GM21423 (cell line): ENCODE measurements at regions not wholly inside any gene's neighbourhood (a gene's known extent, or its start where the extent isn't known, plus 50 kb on each side); places are given as distances from the start of the nearest gene placed in this dataset.

Experiments
- ATAC-seq: cut with Tn5 transposase; IDR thresholded peaks from one replicate; pipeline ENCODE4 v1.9.1; 2021; ENCODE audit warnings: mild to moderate bottlenecking, moderate library complexity; ENCODE audit not compliant: unreplicated experiment

DNA sequence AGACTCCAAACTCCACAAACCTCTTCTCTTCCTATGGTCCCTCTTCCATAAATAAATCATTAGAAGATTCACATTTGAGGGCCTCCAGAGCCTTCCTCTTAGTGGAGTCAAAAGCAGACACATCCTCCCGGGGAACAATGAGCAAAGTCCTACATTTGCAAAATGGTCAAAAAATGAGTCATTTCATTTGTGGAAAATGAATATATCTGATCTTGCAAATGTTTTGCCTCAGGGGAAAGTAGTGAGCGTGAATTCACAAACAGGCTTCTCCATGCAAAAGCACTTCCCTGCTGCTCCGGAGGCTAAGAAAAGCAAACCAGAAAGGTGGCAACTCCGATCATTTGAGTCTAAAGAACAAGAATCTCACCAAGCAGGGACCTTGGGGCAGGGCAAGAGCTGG is 86.7 kb upstream of the IQSEC1 start:
- ATAC-seq, result no peak

DNA sequence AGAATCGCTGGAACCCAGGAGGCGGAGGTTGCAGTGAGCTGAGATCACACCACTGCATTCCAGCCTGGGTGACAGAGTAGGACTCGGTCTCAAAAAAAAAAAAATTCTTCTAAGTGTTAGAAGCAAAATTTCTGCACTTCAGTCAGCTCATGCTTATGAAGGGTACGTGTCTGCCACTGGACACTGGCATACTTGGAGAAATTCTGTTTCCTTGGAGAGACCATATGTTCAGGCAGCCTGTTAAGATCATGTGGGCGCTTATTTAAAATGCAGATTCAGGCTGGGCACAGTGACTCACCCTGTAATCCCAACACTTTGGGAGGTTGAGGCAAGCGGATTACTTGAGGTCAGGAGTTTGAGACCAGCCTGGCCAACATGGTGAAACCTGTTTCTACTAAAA is 85.6 kb upstream of the IQSEC1 start:
- ATAC-seq, result no peak

DNA sequence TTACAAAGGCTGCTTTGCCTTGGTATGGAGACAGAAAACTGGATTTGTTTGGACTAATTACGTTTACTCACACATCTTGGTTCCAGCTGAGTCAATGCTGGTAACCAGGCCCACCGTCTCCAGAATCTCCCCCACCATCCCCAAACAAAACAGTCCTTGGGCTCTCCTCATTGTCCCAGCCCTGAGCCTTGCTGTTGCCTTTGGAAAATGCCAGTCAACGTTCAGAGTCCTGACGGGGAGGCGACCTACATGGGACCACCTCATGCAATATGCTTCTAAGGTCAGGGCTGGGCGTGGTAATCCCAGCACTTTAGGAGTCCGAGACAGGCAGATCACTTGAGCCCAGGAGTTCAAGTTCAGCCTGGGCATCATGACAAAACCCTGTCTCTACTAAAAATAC is 85.2 kb upstream of the IQSEC1 start:
- ATAC-seq, result no peak

DNA sequence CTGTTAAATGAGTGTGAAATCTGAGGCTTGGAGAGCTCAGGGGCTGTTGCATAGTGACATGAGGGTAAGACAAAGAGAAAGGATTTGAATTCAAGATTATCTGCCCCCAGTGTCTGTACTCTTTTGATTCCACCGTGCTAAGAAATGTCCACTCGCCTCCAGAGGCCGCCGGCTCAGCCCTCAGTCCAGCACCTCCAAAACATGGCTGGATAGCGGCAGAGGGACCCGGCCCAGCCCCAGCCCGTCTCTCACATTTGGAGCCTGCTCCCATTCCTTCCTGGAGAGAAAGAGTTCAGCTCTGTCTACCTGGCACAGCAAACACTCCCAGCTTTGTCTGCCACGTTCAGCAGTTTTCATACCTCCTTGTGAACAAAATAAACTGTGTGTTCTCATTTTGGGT is 84.8 kb upstream of the IQSEC1 start:
- no peak for ATAC-seq

DNA sequence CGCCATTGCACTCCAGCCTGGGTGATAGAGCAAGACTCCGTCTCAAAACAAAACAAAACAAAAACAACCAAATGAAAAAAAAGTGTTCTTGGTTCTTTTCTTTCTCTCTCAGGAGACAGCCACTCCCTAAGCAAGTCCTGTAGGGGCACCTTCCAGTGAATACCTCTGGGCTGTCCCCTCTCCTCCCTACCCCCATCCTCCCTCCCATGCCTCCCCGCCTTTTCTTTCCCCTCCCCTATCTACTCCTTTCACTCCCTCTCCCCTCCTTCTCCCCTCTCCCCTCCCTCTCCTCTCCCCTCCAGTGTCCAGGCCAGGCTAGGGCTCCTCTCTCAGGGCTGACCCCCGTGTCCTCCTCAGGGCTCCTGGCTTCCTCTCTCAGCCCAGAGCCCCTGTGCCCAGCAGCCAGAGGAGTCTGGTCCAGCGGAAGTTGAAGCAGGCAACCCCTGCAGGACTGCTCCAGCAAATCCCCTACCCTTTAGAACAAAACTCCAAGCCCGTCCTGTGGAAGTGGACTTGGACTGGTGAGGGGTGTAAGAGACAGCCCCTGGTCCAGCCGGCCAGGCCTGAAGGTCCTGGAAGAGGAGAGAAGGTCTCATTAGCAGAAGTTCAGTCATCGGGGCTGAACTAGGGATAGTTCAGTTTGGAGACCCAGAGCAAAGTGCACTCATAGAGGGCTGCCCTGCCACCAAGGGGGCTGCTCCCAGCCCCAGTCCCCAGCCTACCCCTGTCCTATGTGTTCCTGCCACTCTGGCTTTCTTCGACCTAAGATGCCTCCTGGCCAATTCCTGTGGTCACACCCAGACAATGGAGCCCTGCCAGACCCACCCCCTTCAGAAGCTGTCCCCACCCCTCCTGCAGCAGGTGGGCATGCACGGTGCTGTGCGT is 79.8 kb upstream of the IQSEC1 start:
- no peak for ATAC-seq

DNA sequence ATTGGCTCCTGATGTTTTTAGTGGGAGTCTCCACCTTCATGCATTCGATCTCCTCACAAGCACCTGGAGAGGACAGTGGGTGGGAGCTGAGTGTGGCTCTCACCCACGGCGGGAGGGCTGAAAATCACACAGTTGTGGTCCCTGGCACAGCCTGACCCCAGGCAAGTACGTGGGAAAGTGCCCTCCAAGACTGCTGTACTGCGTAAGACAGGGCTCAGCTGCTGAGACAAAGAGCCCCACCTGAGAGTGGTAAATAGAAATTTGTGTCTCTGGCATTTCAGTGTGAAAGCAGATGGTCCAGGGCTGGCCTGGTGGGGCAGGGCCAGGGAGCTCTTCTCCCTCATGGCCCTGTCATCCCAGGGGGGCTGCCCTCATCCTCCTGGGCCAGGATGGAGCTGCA is 77.4 kb upstream of the IQSEC1 start:
- no peak for ATAC-seq

DNA sequence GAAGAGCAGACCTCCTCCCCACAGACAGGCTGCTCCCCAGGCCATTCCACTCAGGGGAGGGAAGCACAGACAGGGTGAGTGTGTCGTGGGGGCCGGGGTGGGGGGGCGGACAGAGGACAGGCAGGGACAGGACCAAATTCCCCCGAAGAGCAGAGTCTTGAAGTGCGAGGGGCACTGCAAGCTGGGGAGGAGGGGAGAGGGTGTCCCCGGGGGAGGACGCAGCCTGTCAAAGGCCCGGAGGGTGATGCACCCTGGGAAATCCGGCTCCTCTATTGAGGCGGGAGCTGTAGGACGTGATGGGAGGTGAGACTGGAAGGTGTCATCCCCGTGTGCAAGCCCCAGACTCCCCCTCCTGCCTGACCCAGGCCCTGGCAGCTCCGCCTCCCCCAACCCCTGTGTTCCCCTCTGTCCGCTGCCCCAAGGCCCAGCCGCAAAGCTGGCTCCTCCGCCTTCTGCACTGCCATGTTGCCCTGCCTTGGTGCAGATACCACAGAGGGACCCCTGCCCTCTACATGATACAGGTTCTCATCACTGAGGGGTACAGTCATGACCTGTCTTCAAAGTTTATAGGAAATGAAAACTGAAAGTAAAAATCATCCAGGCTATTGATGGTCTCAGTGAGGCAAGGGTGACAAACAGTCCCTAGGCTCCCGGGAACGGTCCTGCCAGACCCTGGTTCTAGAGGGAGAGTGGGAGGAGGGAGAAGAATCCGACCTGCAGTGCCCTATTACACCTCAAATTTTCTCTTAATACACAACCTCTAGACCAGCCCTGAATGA is 76.3 kb upstream of the IQSEC1 start:
- no peak for ATAC-seq

DNA sequence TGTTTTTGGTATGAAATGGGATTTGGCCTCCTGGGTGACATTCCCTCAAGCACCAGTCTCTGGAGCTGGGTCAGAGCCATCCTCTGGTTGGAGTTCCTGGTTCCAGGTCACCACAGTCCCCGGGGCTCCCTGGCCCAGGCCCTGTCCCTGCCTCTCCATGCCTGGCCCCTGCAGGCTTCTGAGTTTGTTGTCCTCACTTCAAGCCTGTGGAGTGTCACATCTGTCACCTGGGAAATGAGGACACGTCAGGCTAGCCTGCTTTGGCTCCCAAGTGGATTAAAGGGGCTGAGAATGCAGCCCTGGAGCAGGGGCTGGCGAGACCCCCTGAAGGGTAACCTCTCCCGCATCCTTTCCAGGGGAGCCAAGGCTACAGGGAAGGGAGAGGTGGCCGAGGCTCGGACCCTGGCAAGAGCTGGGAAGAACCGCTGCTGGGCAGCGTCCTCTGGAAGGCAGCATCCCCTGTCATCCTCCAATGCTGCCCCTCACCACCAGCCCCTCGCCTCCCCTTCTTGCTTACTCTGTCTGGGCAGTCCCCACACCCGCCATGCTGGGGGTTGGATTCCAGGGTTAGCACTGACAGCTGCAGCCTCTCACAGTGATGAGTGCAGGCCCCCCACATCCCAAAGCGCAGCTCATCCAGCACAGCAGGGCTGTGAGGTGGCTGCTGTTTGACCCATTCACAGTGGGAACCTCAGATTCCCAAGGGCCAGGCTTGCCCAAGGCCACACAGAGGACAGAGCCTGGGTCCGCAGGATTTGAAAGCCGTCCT is 75.5 kb upstream of the IQSEC1 start:
- no peak for ATAC-seq

DNA sequence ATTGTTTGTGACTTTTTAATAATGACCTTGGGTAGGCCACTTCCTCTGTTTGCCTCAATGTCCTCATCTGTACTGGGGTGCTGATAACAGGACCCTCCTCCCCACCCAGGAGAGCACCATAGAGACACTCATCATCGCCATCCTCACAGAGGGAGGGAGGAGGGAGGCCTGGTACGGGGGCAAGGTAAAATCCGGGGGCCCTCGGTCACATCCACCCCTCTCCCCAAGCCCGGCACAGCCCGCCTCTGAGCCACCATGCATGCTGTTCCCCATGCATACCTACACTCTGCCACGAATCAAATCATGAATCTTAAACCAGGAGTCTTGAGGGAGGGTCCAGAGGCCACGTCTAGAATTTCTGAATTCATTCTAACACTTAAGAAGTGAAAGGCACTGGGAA is 74.9 kb upstream of the IQSEC1 start:
- no peak for ATAC-seq

DNA sequence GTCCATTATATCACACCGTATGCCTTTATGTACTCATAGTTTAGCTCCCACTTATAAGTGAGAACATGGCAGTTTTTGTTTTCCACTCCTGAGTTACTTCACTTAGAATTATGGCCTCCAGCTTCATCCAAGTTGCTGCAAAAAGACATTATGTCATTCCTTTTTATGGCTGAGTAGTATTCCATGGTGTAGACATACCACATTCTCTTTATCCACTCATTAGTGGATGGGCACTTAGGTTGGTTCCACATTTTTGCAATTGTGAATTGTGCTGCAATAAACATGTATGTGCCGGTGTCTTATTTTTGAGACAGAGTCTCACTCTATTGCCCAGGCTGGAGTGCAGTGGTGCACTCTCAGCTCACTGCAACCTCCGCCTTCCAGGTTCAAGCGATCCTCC is 74.1 kb upstream of the IQSEC1 start:
- no peak for ATAC-seq

DNA sequence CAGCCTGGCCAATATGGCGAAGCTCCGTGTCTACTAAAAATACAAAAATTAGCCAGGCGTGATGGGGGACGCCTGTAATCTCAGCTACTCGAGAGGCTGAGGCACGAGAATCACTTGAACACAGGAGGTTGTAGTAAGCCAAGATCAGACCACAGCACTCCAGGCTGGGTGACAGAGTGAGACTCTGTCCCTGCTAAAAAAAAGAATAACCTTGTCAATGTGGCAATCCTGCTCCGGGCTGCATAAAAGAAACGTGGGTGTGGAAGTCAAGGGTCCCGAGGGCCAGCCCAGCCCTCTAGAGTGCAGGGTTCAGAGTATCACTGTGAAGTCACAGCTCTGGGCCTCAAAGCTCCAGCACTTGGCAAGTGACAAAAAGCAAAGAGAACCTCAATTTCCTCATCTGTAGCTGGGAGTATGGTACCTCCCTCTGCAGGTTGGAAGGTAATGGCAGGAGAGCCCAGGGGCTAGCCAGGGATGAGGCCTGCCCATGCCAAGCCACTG is 73.5 kb upstream of the IQSEC1 start:
- no peak for ATAC-seq

DNA sequence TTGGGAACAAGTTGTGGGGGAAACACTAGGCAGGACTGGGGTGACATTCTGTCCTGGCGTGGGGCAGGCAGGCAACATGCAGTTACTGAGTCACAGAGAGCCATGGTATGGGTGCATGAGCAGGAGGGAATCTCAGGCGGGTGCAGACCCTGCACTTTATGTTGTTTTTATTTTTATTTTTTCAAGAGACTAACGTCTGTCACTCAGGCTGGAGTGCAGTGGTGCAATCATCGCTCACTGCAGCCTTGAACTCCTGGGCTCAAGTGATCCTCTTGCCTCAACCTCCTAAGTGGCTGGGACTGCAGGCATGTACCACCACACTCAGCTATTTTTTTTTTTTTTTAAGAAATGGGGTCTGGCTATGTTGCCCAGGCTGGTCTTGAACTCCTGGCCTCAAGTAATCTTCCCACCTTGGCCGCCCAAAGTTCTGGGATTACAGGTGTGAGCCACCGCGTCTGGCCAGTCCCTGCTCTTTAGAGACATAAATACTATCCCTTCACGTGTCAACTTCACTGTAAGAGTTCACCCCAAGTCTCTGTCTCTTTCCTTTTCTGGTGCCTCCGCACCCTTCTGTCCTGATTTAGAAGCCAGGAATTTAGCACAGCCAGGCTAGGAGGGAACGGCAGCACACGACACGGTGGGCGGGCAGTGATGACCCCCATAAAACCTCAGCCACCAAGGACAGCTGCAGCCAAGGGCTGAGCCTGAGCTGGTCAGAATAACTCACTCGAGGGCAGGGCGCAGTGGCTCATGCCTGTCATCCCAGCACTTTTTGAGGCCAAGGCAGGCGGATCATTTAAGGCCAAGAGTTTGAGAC is 72.8 kb upstream of the IQSEC1 start:
- ATAC-seq, result no peak

DNA sequence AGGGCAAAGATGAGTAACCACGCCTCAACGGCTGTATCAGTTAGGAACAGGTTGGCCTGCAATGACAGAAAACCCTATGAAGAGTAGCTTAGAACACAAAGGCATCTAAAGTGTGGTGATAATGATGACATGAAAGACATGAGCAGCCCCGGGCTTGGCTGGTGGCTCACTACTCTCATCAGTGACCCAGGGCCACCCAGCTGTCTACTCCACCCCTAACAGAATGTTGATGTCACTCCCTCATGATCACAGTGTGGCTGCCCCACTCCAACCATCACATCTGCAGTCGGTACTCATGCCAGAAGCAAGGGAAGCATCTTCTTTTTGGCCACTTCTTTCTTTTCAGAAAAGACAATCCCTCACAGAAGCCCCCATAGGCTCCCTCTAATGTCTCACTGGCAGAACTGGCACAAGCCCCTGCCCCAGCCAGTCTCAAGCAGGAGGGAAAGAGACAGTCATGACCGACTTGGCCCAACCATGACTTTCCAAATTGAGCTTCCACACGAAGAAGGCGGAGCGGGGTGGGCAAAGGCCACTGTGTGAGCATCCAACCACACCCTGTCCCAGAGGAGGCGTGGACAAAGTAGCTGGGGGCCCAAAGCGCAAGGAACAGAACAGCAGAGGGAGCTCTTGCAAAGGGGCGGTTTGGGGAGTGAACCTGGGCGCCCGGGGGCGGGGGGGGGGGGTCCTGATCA is 72.0 kb upstream of the IQSEC1 start:
- ATAC-seq, result no peak

DNA sequence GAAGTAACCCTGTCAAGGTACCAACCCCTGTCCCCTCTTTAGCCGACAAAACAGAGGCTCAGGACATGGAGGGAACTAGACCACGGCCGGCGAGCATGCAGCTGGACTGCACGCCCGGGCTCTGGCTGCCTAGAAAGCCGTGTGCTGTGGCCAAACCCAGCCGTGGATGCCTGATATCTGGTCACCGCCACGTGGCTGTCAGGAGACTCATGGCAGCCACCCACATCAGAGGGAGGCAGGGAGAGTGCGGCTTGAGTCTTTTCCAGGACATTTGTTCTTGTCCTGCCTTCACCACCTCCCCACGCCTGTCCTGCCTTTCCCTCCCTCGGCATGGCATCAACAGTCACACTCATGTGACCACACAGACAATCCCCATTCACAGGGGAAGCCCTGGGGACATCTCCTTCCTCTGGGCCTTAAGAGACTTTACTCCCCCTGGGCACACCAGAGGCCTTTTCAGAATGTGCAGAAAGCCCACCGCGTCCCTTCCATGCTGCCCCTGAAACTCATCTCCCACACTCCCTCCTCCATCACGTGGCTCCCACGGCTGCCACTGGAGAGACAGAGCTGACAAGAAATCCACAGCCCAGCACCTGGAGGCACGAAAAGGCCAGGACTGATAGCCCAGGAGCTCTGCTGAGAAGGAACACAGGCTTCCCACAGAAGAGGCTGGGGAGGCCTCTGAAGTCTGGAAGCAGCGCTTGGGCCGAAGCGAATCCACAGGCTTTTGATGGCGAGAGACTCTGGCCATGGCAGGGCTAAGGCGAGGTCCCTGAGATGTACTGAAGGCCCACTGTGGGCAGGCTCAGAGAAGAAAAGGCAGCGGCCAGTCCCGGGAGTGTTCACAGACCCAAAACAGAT is 71.2 kb upstream of the IQSEC1 start:
- ATAC-seq, result no peak

DNA sequence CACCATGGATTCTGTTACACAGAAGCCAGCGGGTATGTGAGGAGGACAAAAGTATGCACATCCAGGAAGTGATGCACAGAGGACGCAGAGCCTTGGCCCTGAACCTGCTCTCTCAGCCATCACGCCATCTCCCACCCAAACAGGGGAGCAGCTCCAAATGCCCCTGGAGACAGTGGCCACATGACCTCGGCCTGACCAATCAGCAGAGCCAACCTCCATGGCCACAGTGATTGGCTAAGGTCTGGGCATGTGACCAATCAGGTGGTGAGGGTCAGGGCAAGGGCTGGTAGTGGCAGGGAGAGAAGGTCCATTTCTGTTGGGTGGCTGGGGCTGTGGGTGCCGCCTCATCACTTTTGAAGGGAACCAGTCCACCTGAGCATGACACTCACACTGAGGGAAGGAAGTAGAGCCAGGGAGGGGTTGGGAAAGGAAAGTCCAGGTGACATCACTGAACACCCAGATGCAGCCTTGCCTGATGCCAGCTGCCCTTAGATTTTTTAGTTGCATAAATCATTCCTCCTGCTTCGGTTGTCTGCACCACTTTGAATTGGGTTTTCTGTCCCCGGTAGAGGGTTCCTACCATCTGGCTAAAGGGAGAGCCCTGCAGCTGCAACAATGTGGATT is 70.3 kb upstream of the IQSEC1 start:
- ATAC-seq, result no peak

DNA sequence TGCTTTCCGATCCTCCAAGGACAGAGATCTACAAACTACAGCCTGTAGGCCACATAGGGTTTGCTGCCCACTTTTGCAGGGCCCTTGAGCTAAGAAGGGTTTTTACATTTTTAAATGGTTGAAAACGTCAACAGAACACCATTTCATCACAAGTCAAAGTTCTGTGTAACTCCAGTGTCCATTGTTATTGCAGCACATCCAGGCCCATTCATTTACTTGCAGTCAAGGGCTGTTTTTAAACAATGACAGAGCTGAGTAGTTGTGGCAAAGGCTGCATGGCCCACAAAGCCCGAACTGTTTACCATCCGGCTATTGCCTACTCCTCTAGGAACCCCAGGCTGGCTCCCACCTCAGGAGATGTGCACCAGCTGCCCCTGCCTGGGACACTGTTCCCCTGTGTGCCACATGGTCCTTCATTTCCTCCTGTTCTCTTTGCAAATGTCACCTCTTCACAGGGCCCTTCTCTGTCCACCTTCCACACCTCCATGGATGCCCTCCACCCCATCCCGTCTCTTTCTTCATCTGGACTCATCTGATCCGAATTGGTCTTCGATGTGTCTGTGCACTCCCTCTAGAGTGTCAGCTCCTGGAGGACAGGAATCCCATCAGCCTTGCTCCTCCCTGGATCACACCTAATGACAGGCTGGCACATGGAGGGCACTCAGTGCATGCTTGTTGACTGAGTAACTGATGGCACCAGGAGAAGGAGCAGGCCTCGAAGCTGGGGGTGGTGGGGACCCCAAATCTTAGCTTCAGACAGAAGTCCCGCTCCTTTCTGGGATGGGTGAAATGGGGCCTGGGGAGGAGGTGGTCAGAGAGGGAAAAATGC is 69.5 kb upstream of the IQSEC1 start:
- no peak for ATAC-seq

DNA sequence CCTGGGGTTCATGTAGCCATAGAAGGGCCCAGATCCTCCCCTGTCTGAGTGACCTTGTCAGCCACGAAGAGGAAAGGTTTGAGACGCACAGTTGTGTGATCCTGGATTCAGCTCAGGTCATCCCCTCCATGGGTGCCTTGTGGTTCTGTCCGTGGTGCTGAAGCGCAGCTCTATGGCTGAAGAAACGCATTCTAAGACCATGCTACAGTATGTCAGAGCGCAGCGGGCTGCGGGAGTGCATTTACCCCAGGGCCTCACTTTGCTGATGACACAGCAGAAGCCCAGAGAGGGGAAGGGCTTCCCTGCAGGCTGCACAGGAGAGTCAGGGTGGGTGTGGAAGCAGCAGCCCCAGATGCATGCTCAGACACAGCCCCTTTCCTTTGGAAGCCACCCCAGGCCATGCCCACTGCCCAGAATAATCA is 68.8 kb upstream of the IQSEC1 start:
- ATAC-seq, result no peak

DNA sequence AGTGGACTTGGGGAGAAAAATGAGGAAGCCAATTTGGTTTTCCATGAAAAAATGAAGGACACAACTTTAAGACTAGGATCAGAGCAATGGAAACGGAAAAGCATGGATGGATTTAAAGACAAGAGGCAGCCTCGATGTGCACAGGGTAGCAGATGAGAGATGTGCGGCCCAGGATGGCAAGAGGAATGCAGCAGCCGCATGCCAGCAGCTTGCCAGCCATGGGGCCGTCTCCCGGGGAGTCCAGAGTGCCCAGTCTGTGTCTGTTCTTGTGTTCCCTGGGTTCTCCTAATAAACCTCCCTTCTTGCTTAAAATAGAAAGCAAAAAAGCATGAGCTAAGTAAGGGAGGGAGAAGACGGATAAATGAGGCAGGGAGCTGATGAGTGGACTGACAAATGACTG is 68.0 kb upstream of the IQSEC1 start:
- no peak for ATAC-seq
